ENCODE measurements at regions not wholly inside any gene's neighbourhood (a gene's known extent, or its start where the extent isn't known, plus 50 kb on each side); places are given as distances from the start of the nearest gene placed in this dataset.

- Mint-ChIP-seq H3K36me3 (no peaks in the 10 kb centered on the region), H3K9me3 (peaks cover 0 to 9% (median 3%) of the 10 kb centered on the region in 8 donors), H3K27ac (no peak overlapping the region), H3K4me1 (no peaks in the 10 kb centered on the region), H3K4me3 (no peak overlapping the region), H3K27me3 (no peaks in the 10 kb centered on the region)
- Histone ChIP-seq H3K27ac (ENCODE audit: low read depth, low read length) (no peak overlapping the region), H3K9me3 (ENCODE audit: control insufficient read depth in 1 of 2, low read length in 2 of 2) (no peaks in the 10 kb centered on the region), H3K36me3 (ENCODE audit: insufficient read depth, low read length) (no peaks in the 10 kb centered on the region), H3K27me3 (ENCODE audit: insufficient read depth, low read length) (no peaks in the 10 kb centered on the region), H3K4me3 (ENCODE audit: low read length in 2 of 2) (no peak overlapping the region), H3K4me1 (ENCODE audit: insufficient read depth, low read length) (no peaks in the 10 kb centered on the region)
- ChIA-PET POLR2A (ENCODE audit: partially characterized antibody) (no interaction called here), CTCF (ENCODE audit: partially characterized antibody) (no interaction called here)
- intact Hi-C loops (cut with micrococcal nuclease): no loop called here
- DNase-seq: no peak
Observed at GRCh38 chr10:130606001-130606405, 469.8 kb downstream of the GLRX3 start.

GRCh38 chr10:130607366-130607765 is 471.2 kb downstream of the GLRX3 start:
- H3K27ac ChIP-seq (ENCODE audit: low read depth, low read length): no peak overlapping the region
- no peaks in the 10 kb centered on the region for H3K27me3 Mint-ChIP-seq
- CTCF ChIA-PET (ENCODE audit: partially characterized antibody): no interaction called here
- no peaks in the 10 kb centered on the region for H3K4me1 Mint-ChIP-seq
- intact Hi-C loops (cut with micrococcal nuclease): no loop called here
- H3K4me3 Mint-ChIP-seq: no peak overlapping the region
- H3K9me3 Mint-ChIP-seq: peaks cover 0 to 11% (median 4%) of the 10 kb centered on the region in 8 donors
- H3K27ac Mint-ChIP-seq: no peak overlapping the region
- H3K36me3 ChIP-seq (ENCODE audit: insufficient read depth, low read length): no peaks in the 10 kb centered on the region
- H3K4me1 ChIP-seq (ENCODE audit: insufficient read depth, low read length): no peaks in the 10 kb centered on the region
- H3K9me3 ChIP-seq (ENCODE audit: control insufficient read depth in 1 of 2, low read length in 2 of 2): no peaks in the 10 kb centered on the region
- no peaks in the 10 kb centered on the region for H3K27me3 ChIP-seq (ENCODE audit: insufficient read depth, low read length)
- H3K4me3 ChIP-seq (ENCODE audit: low read length in 2 of 2): no peak overlapping the region
- DNase-seq: no peak
- H3K36me3 Mint-ChIP-seq: no peaks in the 10 kb centered on the region
- POLR2A ChIA-PET (ENCODE audit: partially characterized antibody): no interaction called here

DNA sequence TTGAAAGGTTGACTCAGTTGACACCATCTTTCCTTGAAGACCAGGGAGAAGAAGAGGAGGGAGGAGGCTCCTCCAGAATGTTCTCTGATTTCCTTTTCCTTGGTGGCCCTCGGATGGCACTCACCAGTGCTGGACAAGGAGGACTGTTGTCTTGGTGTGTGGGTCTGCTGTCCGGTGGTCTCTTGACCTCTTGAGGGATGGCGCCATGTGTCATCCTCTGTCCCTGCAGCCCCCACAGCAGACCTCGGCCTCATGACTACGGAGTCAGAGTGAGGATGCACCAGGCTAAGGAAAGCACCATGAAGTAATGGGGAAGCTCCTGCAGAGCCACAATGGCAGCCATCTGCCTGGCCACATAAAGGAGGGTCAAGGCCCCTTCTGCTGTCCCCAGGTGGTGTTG is 475.0 kb downstream of the GLRX3 start:
- Mint-ChIP-seq H3K27me3 (no peaks in the 10 kb centered on the region), H3K4me3 (no peak overlapping the region), H3K9me3 (peaks cover 0 to 11% (median 6%) of the 10 kb centered on the region in 8 donors), H3K27ac (no peak overlapping the region), H3K36me3 (no peaks in the 10 kb centered on the region), H3K4me1 (no peaks in the 10 kb centered on the region)
- intact Hi-C loops (cut with micrococcal nuclease): no loop called here
- no peak overlapping the region for H3K4me3 ChIP-seq (ENCODE audit: low read length in 2 of 2)
- no peak for DNase-seq
- ChIA-PET CTCF (ENCODE audit: partially characterized antibody) (no interaction called here), POLR2A (ENCODE audit: partially characterized antibody) (no interaction called here)
- no peaks in the 10 kb centered on the region for H3K36me3 ChIP-seq (ENCODE audit: insufficient read depth, low read length)
- no peaks in the 10 kb centered on the region for H3K27me3 ChIP-seq (ENCODE audit: insufficient read depth, low read length)
- H3K4me1 ChIP-seq (ENCODE audit: insufficient read depth, low read length): no peaks in the 10 kb centered on the region
- no peak overlapping the region for H3K27ac ChIP-seq (ENCODE audit: low read depth, low read length)
- no peaks in the 10 kb centered on the region for H3K9me3 ChIP-seq (ENCODE audit: control insufficient read depth in 1 of 2, low read length in 2 of 2)

DNA sequence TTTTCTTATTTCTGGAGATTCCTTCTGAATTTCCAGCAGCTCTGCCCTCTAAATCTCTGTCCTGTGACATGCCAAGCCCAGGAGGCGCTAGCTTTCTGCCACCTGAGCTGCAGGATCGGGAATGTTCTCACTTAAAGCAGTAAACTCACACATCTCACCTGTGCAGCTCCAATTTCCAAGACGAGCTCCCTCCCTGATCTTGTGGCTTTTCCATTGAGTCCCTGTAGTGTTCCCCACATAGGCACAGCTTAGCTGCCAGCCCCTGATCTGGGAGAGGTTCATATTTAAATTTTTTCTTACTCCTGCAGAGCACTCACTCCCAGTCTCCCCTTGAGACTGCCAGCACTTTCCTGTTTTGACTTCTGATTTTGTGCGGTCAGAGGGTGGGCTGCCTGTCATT is 479.3 kb downstream of the GLRX3 start:
- no peak overlapping the region for H3K27ac Mint-ChIP-seq
- Histone ChIP-seq H3K9me3 (ENCODE audit: control insufficient read depth in 1 of 2, low read length in 2 of 2) (no peaks in the 10 kb centered on the region), H3K4me1 (ENCODE audit: insufficient read depth, low read length) (no peaks in the 10 kb centered on the region), H3K36me3 (ENCODE audit: insufficient read depth, low read length) (no peaks in the 10 kb centered on the region), H3K4me3 (ENCODE audit: low read length in 2 of 2) (no peak overlapping the region), H3K27ac (ENCODE audit: low read depth, low read length) (no peak overlapping the region), H3K27me3 (ENCODE audit: insufficient read depth, low read length) (no peaks in the 10 kb centered on the region)
- POLR2A ChIA-PET (ENCODE audit: partially characterized antibody): no interaction called here
- CTCF ChIA-PET (ENCODE audit: partially characterized antibody): no interaction called here
- peaks cover 0 to 5% of the 10 kb centered on the region in 2 donors for H3K27me3 Mint-ChIP-seq
- H3K9me3 Mint-ChIP-seq: peaks cover 0 to 8% (median 6%) of the 10 kb centered on the region in 8 donors
- no peak for DNase-seq
- intact Hi-C loops (cut with micrococcal nuclease): no loop called here
- H3K4me1 Mint-ChIP-seq: no peaks in the 10 kb centered on the region
- H3K36me3 Mint-ChIP-seq: no peaks in the 10 kb centered on the region
- H3K4me3 Mint-ChIP-seq: no peak overlapping the region

GRCh38 chr10:130617985-130618384 is 481.8 kb downstream of the GLRX3 start:
- DNase-seq: no peak
- Histone ChIP-seq H3K4me1 (ENCODE audit: insufficient read depth, low read length) (no peaks in the 10 kb centered on the region), H3K36me3 (ENCODE audit: insufficient read depth, low read length) (no peaks in the 10 kb centered on the region), H3K9me3 (ENCODE audit: control insufficient read depth in 1 of 2, low read length in 2 of 2) (no peaks in the 10 kb centered on the region), H3K4me3 (ENCODE audit: low read length in 2 of 2) (no peak overlapping the region), H3K27ac (ENCODE audit: low read depth, low read length) (no peak overlapping the region), H3K27me3 (ENCODE audit: insufficient read depth, low read length) (no peaks in the 10 kb centered on the region)
- no peaks in the 10 kb centered on the region for H3K4me1 Mint-ChIP-seq
- H3K27ac Mint-ChIP-seq: no peak overlapping the region
- peaks cover 3 to 7% of the 10 kb centered on the region in 2 donors for H3K27me3 Mint-ChIP-seq
- no peak overlapping the region for H3K4me3 Mint-ChIP-seq
- H3K36me3 Mint-ChIP-seq: no peaks in the 10 kb centered on the region
- POLR2A ChIA-PET (ENCODE audit: partially characterized antibody): no interaction called here
- intact Hi-C loops (cut with micrococcal nuclease): no loop called here
- CTCF ChIA-PET (ENCODE audit: partially characterized antibody): no interaction called here
- peaks cover 0 to 8% (median 2%) of the 10 kb centered on the region in 8 donors for H3K9me3 Mint-ChIP-seq

GRCh38 chr10:130618647-130619046 is 482.5 kb downstream of the GLRX3 start:
- Histone ChIP-seq H3K27ac (ENCODE audit: low read depth, low read length) (no peak overlapping the region), H3K36me3 (ENCODE audit: insufficient read depth, low read length) (no peaks in the 10 kb centered on the region), H3K4me3 (ENCODE audit: low read length in 2 of 2) (no peak overlapping the region), H3K4me1 (ENCODE audit: insufficient read depth, low read length) (no peaks in the 10 kb centered on the region), H3K27me3 (ENCODE audit: insufficient read depth, low read length) (no peaks in the 10 kb centered on the region), H3K9me3 (ENCODE audit: control insufficient read depth in 1 of 2, low read length in 2 of 2) (no peaks in the 10 kb centered on the region)
- Mint-ChIP-seq H3K36me3 (no peaks in the 10 kb centered on the region), H3K4me3 (no peak overlapping the region), H3K27me3 (peaks cover 3 to 8% of the 10 kb centered on the region in 2 donors), H3K9me3 (peaks cover 0 to 4% (median 0%) of the 10 kb centered on the region in 8 donors), H3K4me1 (no peaks in the 10 kb centered on the region), H3K27ac (no peak overlapping the region)
- DNase-seq: no peak
- ChIA-PET CTCF (ENCODE audit: partially characterized antibody) (no interaction called here), POLR2A (ENCODE audit: partially characterized antibody) (no interaction called here)
- intact Hi-C loops (cut with micrococcal nuclease): no loop called here

GRCh38 chr10:130621231-130621775 is 485.1 kb downstream of the GLRX3 start:
- no peaks in the 10 kb centered on the region for H3K27me3 ChIP-seq (ENCODE audit: insufficient read depth, low read length)
- H3K4me3 ChIP-seq (ENCODE audit: low read length in 2 of 2): no peak overlapping the region
- H3K27me3 Mint-ChIP-seq: peaks cover 3 to 8% of the 10 kb centered on the region in 2 donors
- H3K36me3 ChIP-seq (ENCODE audit: insufficient read depth, low read length): no peaks in the 10 kb centered on the region
- no peaks in the 10 kb centered on the region for H3K4me1 ChIP-seq (ENCODE audit: insufficient read depth, low read length)
- no peaks in the 10 kb centered on the region for H3K36me3 Mint-ChIP-seq
- intact Hi-C loops (cut with micrococcal nuclease): no loop called here
- no peak overlapping the region for H3K4me3 Mint-ChIP-seq
- H3K27ac Mint-ChIP-seq: no peak overlapping the region
- DNase-seq: no peak
- ChIA-PET POLR2A (ENCODE audit: partially characterized antibody) (no interaction called here), CTCF (ENCODE audit: partially characterized antibody) (no interaction called here)
- no peaks in the 10 kb centered on the region for H3K4me1 Mint-ChIP-seq
- H3K27ac ChIP-seq (ENCODE audit: low read depth, low read length): no peak overlapping the region
- peaks cover 0 to 5% (median 2%) of the 10 kb centered on the region in 8 donors for H3K9me3 Mint-ChIP-seq
- no peaks in the 10 kb centered on the region for H3K9me3 ChIP-seq (ENCODE audit: control insufficient read depth in 1 of 2, low read length in 2 of 2)

- Histone ChIP-seq H3K36me3 (ENCODE audit: insufficient read depth, low read length) (no peaks in the 10 kb centered on the region), H3K27ac (ENCODE audit: low read depth, low read length) (no peak overlapping the region), H3K9me3 (ENCODE audit: control insufficient read depth in 1 of 2, low read length in 2 of 2) (no peaks in the 10 kb centered on the region), H3K4me3 (ENCODE audit: low read length in 2 of 2) (no peak overlapping the region), H3K27me3 (ENCODE audit: insufficient read depth, low read length) (no peaks in the 10 kb centered on the region), H3K4me1 (ENCODE audit: insufficient read depth, low read length) (no peaks in the 10 kb centered on the region)
- Mint-ChIP-seq H3K27me3 (peaks cover 3% of the 10 kb centered on the region in 2 donors), H3K4me3 (no peak overlapping the region), H3K27ac (no peak overlapping the region), H3K9me3 (peaks cover 0 to 6% (median 2%) of the 10 kb centered on the region in 8 donors), H3K36me3 (no peaks in the 10 kb centered on the region), H3K4me1 (no peaks in the 10 kb centered on the region)
- ChIA-PET CTCF (ENCODE audit: partially characterized antibody) (no interaction called here), POLR2A (ENCODE audit: partially characterized antibody) (no interaction called here)
- intact Hi-C loops (cut with micrococcal nuclease): no loop called here
- no peak for DNase-seq
Observed at GRCh38 chr10:130623680-130624267, 487.6 kb downstream of the GLRX3 start.

All from CD4-positive, alpha-beta memory T cell (primary cell).